ENCODE measurements at regions not wholly inside any gene's neighbourhood (a gene's known extent, or its start where the extent isn't known, plus 50 kb on each side); places are given as distances from the start of the nearest gene placed in this dataset.
"Not testable (repeated sequence)": the region's sequence is repeated elsewhere in the genome, so short reads cannot be mapped to it uniquely, and the experiment has no call there.

GRCh38 chr12:91452464-91452863 lies 269.8 kb upstream of the DCN start:
- not testable (repeated sequence) for DNase-seq (ENCODE audit: low spot score)

- DNase-seq (ENCODE audit: low spot score): no peak
Observed at GRCh38 chr12:91441993-91442952, 259.7 kb upstream of the DCN start.

- DNase-seq (ENCODE audit: low spot score): no peak
Observed at GRCh38 chr12:91441246-91441645, 258.6 kb upstream of the DCN start.

GRCh38 chr12:91434081-91434480 lies 251.5 kb upstream of the DCN start:
- no peak for DNase-seq (ENCODE audit: low spot score)

GRCh38 chr12:91432755-91433154 lies 250.1 kb upstream of the DCN start:
- no peak for DNase-seq (ENCODE audit: low spot score)

- DNase-seq (ENCODE audit: low spot score): no peak
Observed at GRCh38 chr12:91432089-91432488, 249.5 kb upstream of the DCN start.

GRCh38 chr12:91424506-91424905 lies 241.9 kb upstream of the DCN start:
- no peak for DNase-seq (ENCODE audit: low spot score)

GRCh38 chr12:91423693-91424050 lies 241.1 kb upstream of the DCN start:
- DNase-seq (ENCODE audit: low spot score): no peak

GRCh38 chr12:91422811-91423692 lies 240.4 kb upstream of the DCN start:
- no peak for DNase-seq (ENCODE audit: low spot score)

GRCh38 chr12:91422127-91422526 lies 239.5 kb upstream of the DCN start:
- no peak for DNase-seq (ENCODE audit: low spot score)

GRCh38 chr12:91419809-91420208 lies 237.2 kb upstream of the DCN start:
- no peak for DNase-seq (ENCODE audit: low spot score)

- DNase-seq (ENCODE audit: low spot score): no peak
Observed at GRCh38 chr12:91418221-91419090, 235.8 kb upstream of the DCN start.

- DNase-seq (ENCODE audit: low spot score): no peak
Observed at GRCh38 chr12:91417650-91418049, 235.0 kb upstream of the DCN start.

GRCh38 chr12:91414636-91415035 lies 232.0 kb upstream of the DCN start:
- DNase-seq (ENCODE audit: low spot score): no peak

- DNase-seq (ENCODE audit: low spot score): no peak
Observed at GRCh38 chr12:91413581-91414546, 231.2 kb upstream of the DCN start.

- no peak for DNase-seq (ENCODE audit: low spot score)
Observed at GRCh38 chr12:91406920-91407341, 224.3 kb upstream of the DCN start.

- DNase-seq (ENCODE audit: low spot score): no peak
Observed at GRCh38 chr12:91404441-91404840, 221.8 kb upstream of the DCN start.

GRCh38 chr12:91401190-91401589 lies 218.6 kb upstream of the DCN start:
- DNase-seq (ENCODE audit: low spot score): no peak

- no peak for DNase-seq (ENCODE audit: low spot score)
Observed at GRCh38 chr12:91400271-91400670, 217.7 kb upstream of the DCN start.

- no peak for DNase-seq (ENCODE audit: low spot score)
Observed at GRCh38 chr12:91397866-91398532, 215.4 kb upstream of the DCN start.

Data from NAMALWA (cell line).